GM21825 (cell line): ENCODE measurements at regions not wholly inside any gene's neighbourhood (a gene's known extent, or its start where the extent isn't known, plus 50 kb on each side); places are given as distances from the start of the nearest gene placed in this dataset.
"Not testable (repeated sequence)": the region's sequence is repeated elsewhere in the genome, so short reads cannot be mapped to it uniquely, and the experiment has no call there.

Source experiments
- ATAC-seq: cut with Tn5 transposase; IDR thresholded peaks from one replicate; pipeline ENCODE4 v1.9.1; 2021; ENCODE audit warnings: mild to moderate bottlenecking, moderate library complexity; ENCODE audit not compliant: unreplicated experiment

GRCh38 chr15:81908111-81908510 is 137.7 kb downstream of the MEX3B start:
- ATAC-seq = no peak

GRCh38 chr15:81907521-81907920 is 138.3 kb downstream of the MEX3B start:
- ATAC-seq = no peak

GRCh38 chr15:81905889-81906288 is 139.9 kb downstream of the MEX3B start:
- ATAC-seq = no peak

- no peak for ATAC-seq
Observed at GRCh38 chr15:81901319-81901718, 144.5 kb downstream of the MEX3B start.

- ATAC-seq = no peak
Observed at GRCh38 chr15:81899730-81900129, 146.1 kb downstream of the MEX3B start.

GRCh38 chr15:81899024-81899423 is 146.8 kb downstream of the MEX3B start:
- ATAC-seq = no peak

GRCh38 chr15:81897057-81897677 is 148.7 kb downstream of the MEX3B start:
- ATAC-seq = no peak

GRCh38 chr15:81896356-81896755 is 149.5 kb downstream of the MEX3B start:
- no peak for ATAC-seq

- no peak for ATAC-seq
Observed at GRCh38 chr15:81895723-81896122, 150.1 kb downstream of the MEX3B start.

- no peak for ATAC-seq
Observed at GRCh38 chr15:81894061-81894460, 151.8 kb downstream of the MEX3B start.

GRCh38 chr15:81893182-81893835 is 152.5 kb downstream of the MEX3B start:
- ATAC-seq = no peak

GRCh38 chr15:81890496-81890895 is 155.3 kb downstream of the MEX3B start:
- no peak for ATAC-seq

- ATAC-seq = no peak
Observed at GRCh38 chr15:81889485-81889881, 156.3 kb downstream of the MEX3B start.

- no peak for ATAC-seq
Observed at GRCh38 chr15:81888748-81889484, 156.9 kb downstream of the MEX3B start.

GRCh38 chr15:81887912-81888311 is 157.9 kb downstream of the MEX3B start:
- ATAC-seq = no peak

- ATAC-seq = not testable (repeated sequence)
Observed at GRCh38 chr15:81887188-81887587, 158.6 kb downstream of the MEX3B start.

- ATAC-seq = no peak
Observed at GRCh38 chr15:81886591-81886990, 159.2 kb downstream of the MEX3B start.

GRCh38 chr15:81886080-81886479 is 159.7 kb downstream of the MEX3B start:
- ATAC-seq = no peak

- ATAC-seq = no peak
Observed at GRCh38 chr15:81885135-81885534, 160.7 kb downstream of the MEX3B start.

GRCh38 chr15:81882504-81882903 is 163.3 kb downstream of the MEX3B start:
- no peak for ATAC-seq

GRCh38 chr15:81880833-81881232 is 165.0 kb downstream of the MEX3B start:
- ATAC-seq = no peak

GRCh38 chr15:81880314-81880713 is 165.5 kb downstream of the MEX3B start:
- no peak for ATAC-seq
